HUDEP-2 (cell line): ENCODE measurements at regions not wholly inside any gene's neighbourhood (a gene's known extent, or its start where the extent isn't known, plus 50 kb on each side); places are given as distances from the start of the nearest gene placed in this dataset.

ENCODE experiments used
- DNase-seq, 76 experiments: peaks; one replicate each; lab custom pipeline; 2025; ENCODE audit not compliant: unreplicated experiment in 76 of 76; lab: John Stamatoyannopoulos, UW

DNA sequence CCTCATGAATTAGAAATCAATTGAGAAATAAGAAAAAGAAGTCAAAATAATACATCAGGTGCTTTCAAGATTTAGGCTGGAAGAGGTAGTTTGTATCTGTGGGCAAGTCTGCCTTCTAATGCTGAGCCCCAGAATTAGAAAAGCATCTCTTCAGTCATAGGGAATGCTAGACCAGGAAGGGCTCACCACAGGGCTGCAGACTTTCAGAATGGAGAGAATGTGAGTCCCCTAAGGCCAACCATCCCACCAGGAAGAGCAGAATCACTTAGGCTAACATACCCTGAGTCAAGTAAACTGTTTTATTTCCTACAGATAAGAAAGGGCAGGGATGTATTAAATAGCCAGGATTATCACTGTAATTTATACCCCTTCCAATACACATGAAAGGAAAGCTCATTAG is 510.2 kb downstream of the RNF144B start:
- DNase-seq = no peak

- no peak for DNase-seq
These were observed 517.5 kb downstream of the RNF144B start for GRCh38 chr6:18904681-18905080.

DNA sequence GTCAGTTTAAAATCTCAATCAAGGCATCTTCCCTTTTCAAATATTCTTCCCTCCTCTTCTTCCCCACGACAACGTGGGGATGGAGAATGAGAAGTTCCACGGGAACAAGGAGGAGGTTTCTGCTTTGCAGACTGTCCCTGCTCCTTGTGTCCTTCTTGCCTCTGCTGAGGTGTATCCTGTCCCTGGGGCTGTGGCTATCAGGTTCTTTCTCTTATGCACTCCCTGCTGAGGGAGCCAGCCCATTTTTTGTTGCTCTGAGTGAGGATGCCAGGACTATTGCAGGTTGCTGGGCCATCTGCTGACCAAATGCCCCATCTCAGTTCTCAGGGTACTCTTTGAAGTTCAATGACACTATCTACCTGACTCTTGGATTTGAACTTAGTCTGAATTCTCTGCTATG is 533.6 kb downstream of the RNF144B start:
- no peak for DNase-seq

- no peak for DNase-seq
These were observed 543.9 kb downstream of the RNF144B start for GRCh38 chr6:18931086-18931485.

- no peak for DNase-seq
These were observed 571.0 kb downstream of the RNF144B start for GRCh38 chr6:18958146-18958545.

- no peak for DNase-seq
These were observed 574.4 kb downstream of the RNF144B start for GRCh38 chr6:18961566-18961965.

DNA sequence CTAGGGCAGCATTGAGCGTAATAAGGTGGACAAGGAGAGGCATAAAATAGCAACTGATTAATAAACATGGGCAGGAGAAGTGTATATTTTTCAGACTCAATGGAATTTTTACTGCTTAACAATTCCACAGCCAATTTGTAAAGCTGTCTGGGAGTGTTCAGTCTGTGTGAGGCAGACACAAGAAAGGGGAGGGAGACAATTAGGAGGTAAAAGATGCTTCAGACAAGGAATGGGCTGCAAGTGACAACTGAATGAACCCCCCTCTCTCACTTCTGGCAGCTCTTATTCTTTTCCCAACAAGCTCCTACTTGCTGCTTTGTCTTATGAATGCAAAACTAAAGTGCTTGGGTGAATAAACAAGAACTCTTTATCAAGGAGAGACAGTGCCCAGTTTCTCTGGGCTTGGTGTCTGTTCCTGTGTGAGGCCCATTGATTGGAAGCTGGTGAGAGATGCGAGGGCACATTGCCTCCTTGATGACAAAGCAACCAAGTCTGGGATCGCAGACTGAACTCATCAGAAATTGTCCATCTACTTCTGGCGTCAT is 575.3 kb downstream of the RNF144B start:
- DNase-seq = no peak

DNA sequence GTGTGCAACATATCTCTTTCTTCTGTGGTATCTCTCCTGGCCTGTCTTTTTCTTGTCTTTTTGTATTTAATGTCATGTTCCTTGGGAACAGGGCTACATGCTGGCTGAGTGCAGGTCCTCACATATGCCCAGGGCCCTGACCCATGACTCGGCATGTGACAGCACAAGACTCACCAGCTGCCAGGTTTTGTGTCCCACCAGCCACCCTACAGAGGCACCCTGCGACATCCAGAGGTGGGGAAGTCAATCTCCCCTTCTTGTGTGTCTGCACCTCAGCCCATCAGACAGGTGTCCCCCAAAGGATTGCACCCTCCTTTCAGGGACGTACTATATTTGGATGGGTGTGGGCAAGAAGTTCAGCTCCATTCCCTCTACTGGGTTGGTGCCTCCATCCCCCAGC is 576.3 kb downstream of the RNF144B start:
- no peak for DNase-seq

GRCh38 chr6:18973251-18973650 is 586.1 kb downstream of the RNF144B start:
- DNase-seq = no peak

- no peak for DNase-seq
These were observed 588.9 kb downstream of the RNF144B start for GRCh38 chr6:18976091-18976490.

DNA sequence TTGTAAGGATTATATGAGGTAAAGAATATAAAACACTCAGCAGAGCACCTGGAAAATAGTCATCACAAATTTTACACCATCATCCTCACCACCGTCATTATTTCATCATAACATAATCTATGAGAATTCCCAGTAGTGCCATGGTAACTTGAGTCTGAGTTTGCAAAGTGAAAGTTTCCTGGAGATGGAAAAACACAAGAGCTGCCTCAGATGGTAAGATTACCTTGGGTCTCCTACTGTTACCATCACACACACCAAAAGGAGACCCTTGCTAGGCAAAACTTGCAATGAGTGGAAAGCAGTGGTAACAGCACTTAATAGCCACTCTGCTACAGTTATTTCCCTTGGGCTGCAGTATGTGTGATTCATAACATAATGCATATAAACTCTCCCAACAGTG is 589.8 kb downstream of the RNF144B start:
- DNase-seq = no peak

DNA sequence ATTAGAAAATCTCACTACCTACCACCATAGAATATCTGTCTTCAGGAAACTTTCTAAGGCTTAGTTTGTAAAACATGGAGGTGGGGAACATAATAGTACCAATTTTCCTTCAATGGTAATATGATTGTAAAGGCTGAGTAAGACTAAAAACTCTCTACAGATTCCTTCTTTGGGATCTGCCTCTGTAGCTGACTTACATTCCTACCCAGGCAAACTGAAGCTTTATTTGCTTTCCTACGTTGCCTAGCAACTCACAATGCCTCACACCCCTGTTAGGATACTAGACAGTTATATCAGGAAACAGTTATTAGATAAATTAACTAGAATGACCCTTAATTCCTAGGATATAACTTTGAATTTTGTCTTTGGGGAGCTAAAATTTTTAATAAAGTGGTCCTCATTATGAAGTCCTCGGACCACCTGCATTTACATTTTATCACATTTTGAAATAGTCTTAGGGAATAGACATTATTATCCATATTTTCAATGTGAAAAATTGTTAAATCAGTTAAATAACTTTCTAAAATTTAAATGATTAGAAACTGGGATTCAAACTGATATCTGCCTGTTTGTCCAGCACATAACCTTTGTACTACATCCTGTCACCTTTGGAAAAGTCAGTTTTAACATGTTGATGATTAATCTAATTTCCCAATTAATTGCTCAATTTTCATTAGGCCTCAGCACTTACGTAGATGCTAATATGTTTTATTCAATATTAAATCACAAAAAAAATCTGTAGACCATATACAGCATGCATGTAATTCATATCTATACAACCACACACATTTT is 591.4 kb downstream of the RNF144B start:
- no peak for DNase-seq

GRCh38 chr6:18985061-18985460 is 597.9 kb downstream of the RNF144B start:
- DNase-seq = no peak

DNA sequence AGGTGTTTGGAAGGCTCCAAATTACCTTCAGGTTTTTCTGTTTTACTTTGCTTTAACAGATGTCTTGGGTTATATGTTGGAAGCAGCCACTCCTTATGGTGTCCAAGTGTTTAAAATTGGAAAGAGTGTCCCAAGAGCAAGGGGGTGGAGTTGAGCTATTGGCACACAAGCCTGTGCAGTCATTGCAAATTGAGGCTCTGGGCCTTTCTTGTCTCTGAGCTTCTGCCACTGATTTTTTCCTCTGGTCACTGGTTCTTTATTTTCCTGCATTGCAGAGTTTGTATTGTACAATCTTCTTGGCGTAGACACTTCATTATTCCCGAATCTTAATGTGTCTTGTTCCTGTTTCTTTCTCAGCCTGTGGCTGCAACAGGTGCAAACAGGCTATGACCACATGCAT is 598.8 kb downstream of the RNF144B start:
- DNase-seq = no peak

- no peak for DNase-seq
These were observed 601.5 kb downstream of the RNF144B start for GRCh38 chr6:18988636-18989035.

DNA sequence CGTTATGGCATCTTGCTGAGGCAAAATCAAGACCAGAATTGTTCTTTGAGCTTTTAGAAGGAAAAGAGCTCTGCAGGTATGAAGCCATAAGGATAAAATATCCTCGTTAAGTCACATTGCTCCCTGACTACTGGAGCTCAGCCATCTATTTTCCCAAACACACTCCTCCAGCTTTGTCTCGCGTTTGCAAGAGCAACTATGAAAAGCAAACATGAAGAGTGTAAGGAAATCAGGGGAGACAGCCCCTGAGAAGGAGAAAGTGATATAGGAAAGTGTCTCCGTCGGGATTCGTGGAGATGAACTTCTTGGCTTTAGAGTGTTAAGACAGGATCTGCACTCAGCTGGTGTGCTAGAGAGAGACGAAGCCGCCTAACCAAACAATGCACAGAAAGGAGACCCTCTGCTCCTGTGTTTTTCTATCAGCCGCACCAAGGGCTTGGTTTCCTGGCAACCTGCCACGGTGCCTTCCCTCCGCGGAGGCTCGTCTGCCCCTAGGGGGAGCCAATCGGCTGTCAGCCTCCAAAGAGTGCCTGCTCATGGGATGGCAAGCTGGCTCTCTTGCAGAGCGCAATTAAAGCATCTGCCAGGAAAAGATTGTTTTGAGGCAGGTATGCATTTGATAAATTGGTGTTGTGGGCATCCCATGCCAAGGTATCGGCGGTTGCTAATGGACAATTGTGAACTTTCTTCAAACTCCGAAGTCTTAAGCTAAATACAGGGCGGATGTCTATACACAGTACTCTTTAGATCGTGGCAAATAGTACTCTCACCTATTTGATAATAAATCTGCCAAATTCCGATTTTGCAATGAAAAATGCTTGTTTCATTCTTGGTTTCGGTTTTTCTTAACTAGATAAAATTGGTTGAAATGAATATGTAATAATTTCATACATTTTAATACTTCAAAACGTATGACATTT is 603.2 kb downstream of the RNF144B start:
- peak in 72 of 76 experiments; percentile 14 to 91 (median 65) for DNase-seq

DNA sequence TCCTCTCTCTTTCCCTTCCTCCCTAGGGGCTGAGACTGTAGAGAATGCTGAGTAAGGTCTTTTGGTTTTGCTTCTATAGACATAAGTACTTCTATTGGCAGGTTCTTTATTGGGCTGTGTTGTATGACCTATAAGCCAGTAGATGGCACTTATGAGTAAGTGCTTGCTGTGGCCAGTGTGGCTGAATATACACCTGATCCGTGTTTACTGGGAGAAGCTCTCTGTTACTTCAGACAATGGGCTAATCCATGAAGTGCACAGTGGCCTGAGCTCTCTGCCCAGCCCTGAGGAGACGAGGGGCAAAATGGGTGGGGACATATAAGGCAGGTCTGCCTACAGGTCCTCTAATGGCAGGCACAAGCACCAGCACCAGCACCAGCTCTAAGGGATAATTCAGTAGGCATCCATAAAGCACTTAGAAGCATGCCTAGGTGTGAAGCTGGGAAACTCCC is 610.3 kb downstream of the RNF144B start:
- peak in 18 of 76 experiments; percentile 4 to 52 (median 20) for DNase-seq

- DNase-seq = no peak
These were observed 615.9 kb downstream of the RNF144B start for GRCh38 chr6:19002976-19003560.

DNA sequence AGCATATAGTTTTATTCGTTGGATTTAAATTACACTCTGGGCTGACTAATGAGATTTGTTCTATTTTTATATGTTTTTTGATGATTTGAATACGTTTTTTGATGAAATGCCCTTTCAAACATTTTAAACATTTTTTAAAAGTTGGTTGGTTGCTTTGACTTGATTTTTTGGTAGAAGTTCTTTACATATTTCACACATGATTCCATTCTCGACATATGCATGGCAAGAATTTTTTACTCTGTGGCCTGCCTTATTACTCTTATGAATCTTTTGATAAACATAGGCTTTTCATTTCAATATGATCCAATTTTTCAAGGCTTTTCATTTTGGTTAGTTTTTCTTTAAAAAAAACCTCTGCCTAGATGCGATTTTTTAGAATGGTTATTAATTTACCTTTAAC is 617.0 kb downstream of the RNF144B start:
- DNase-seq = no peak

- no peak for DNase-seq
These were observed 622.6 kb downstream of the RNF144B start for GRCh38 chr6:19009769-19010168.
